Keratinocyte (primary cell): ENCODE measurements at regions not wholly inside any gene's neighbourhood (a gene's known extent, or its start where the extent isn't known, plus 50 kb on each side); places are given as distances from the start of the nearest gene placed in this dataset.

ENCODE experiments used
- DNase-seq: peaks from one replicate; pipeline ENCODE4 v3.0.0-alpha.2; 2011; ENCODE audit warnings: low read depth, missing footprints, low spot score
- FAIRE-seq: peaks from 2 replicates; lab custom pipeline; 2011; peaks lifted over from hg19 to GRCh38; lab: Jason Lieb, UNC
- H2AFZ ChIP-seq: 2 replicates; pipeline ENCODE4 v1.6.0; 2012; ENCODE audit warnings: low read length, control low read depth, inconsistent platforms; ENCODE audit not compliant: control insufficient read depth
- H3K27ac ChIP-seq: 2 replicates; pipeline ENCODE4 v1.5.1; 2011; ENCODE audit warnings: low read length; ENCODE audit not compliant: control insufficient read depth, insufficient read depth
- H3K27me3 ChIP-seq: 3 replicates; pipeline ENCODE4 v1.6.0; 2011; ENCODE audit warnings: low read length; ENCODE audit not compliant: control insufficient read depth, insufficient read depth; ENCODE audit errors: extremely low read depth
- H3K36me3 ChIP-seq, 2 experiments: 2 replicates in 1 of 2; 3 replicates in 1 of 2; pipeline ENCODE4 v1.5.1; 2011; ENCODE audit warnings: low read length in 2 of 2, mild to moderate bottlenecking in 1 of 2; ENCODE audit not compliant: control insufficient read depth in 2 of 2, insufficient read depth in 2 of 2; ENCODE audit errors: extremely low read depth in 1 of 2
- H3K4me1 ChIP-seq: 3 replicates; pipeline ENCODE4 v1.5.1; 2011; ENCODE audit warnings: low read length; ENCODE audit not compliant: control insufficient read depth, insufficient read depth; ENCODE audit errors: extremely low read depth
- H3K4me2 ChIP-seq: 3 replicates; pipeline ENCODE4 v1.6.0; 2011; ENCODE audit warnings: low read depth, low read length; ENCODE audit not compliant: control insufficient read depth, insufficient read depth; ENCODE audit errors: extremely low read depth
- H3K4me3 ChIP-seq, 3 experiments: fragments of 200-600 bp in 1 of 3; sonication (generic) in 1 of 3; 2 replicates in 2 of 3; 3 replicates in 1 of 3; pipeline ENCODE4 v1.5.1; 2011 to 2016; ENCODE audit warnings: low read length in 3 of 3, mild to moderate bottlenecking in 3 of 3, control low read depth in 2 of 3, inconsistent platforms in 1 of 3, low read depth in 1 of 3, mixed read lengths in 1 of 3, mixed run types in 1 of 3, moderate library complexity in 1 of 3; ENCODE audit not compliant: control insufficient read depth in 2 of 3, insufficient read depth in 2 of 3; ENCODE audit errors: extremely low read depth in 1 of 3
- H3K79me2 ChIP-seq: 2 replicates; pipeline ENCODE4 v1.6.0; 2012; ENCODE audit warnings: low read length; ENCODE audit not compliant: control insufficient read depth, insufficient read depth
- H3K9ac ChIP-seq: 3 replicates; pipeline ENCODE4 v1.6.0; 2011; ENCODE audit warnings: low read length; ENCODE audit not compliant: control insufficient read depth, insufficient read depth; ENCODE audit errors: extremely low read depth
- H3K9me1 ChIP-seq: 3 replicates; pipeline ENCODE4 v1.6.0; 2011; ENCODE audit warnings: low read length; ENCODE audit not compliant: control insufficient read depth, insufficient read depth; ENCODE audit errors: extremely low read depth
- H3K9me3 ChIP-seq: 2 replicates; pipeline ENCODE4 v1.5.1; 2012; ENCODE audit warnings: low read depth, low read length; ENCODE audit not compliant: control insufficient read depth
- H4K20me1 ChIP-seq: 3 replicates; pipeline ENCODE4 v1.6.0; 2011; ENCODE audit warnings: low read length; ENCODE audit not compliant: control insufficient read depth, insufficient read depth; ENCODE audit errors: extremely low read depth
- EZH2 ChIP-seq: IDR thresholded peaks from one replicate; pipeline ENCODE4 v1.6.1; 2012; ENCODE audit warnings: inconsistent platforms, mild to moderate bottlenecking, low read length, moderate library complexity
- dilution Hi-C: fragments of 300-500 bp; cut with MboI; formaldehyde crosslinking; loops from one replicate; pipeline ENCODE4 v1.7.0; 2020; ENCODE audit warnings: low sequenced_read_pairs; ENCODE audit not compliant: extremely low pct_ligation_motif_present
- TF ChIP-seq, protein P1 (sequence below), 3 experiments: IDR thresholded peaks in 1 of 3; conservative IDR thresholded peaks in 1 of 3; optimal IDR thresholded peaks in 1 of 3; 2 replicates in 2 of 3; 3 replicates in 1 of 3; pipeline versions ENCODE3 to v1.5.1; 2011; ENCODE audit warnings: low read length in 3 of 3, mild to moderate bottlenecking in 3 of 3, moderate library complexity in 2 of 3, control low read depth in 1 of 3, inconsistent platforms in 1 of 3; ENCODE audit not compliant: insufficient read depth in 2 of 3; ENCODE audit errors: extremely low read depth in 1 of 3

DNA sequence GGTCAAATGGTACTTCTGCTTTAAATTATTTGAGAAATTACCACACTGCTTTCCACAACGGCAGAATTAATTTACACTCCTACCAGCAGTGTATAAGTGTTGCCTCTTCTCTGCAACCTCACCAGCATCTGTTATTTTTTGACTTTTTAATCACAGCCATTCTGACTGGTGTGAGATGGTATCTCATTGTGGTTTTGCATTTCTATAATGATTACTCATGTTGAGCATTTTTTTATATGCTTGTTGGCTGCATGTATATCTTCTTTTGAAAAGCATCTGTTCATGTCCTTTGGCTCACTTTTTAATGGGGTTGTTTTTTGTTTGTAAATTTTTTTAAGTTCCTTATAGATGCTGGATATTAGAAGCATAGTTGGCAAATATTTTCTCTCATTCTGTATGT lies 446.7 kb downstream of the PMP22 start:
- peaks cover 2% of the 10 kb centered on the region for H3K9me3 ChIP-seq
- no peaks in the 10 kb centered on the region for H3K27me3 ChIP-seq
- no peaks in the 10 kb centered on the region for H3K36me3 ChIP-seq
- no peak overlapping the region for H3K4me3 ChIP-seq
- H3K9ac ChIP-seq = no peak overlapping the region
- no peak overlapping the region for H2AFZ ChIP-seq
- H3K79me2 ChIP-seq = no peaks in the 10 kb centered on the region
- no peaks in the 10 kb centered on the region for H3K9me1 ChIP-seq
- H3K4me1 ChIP-seq = peaks cover 10% of the 10 kb centered on the region
- no peak for TF ChIP-seq EZH2
- TF ChIP-seq, protein P1, sequence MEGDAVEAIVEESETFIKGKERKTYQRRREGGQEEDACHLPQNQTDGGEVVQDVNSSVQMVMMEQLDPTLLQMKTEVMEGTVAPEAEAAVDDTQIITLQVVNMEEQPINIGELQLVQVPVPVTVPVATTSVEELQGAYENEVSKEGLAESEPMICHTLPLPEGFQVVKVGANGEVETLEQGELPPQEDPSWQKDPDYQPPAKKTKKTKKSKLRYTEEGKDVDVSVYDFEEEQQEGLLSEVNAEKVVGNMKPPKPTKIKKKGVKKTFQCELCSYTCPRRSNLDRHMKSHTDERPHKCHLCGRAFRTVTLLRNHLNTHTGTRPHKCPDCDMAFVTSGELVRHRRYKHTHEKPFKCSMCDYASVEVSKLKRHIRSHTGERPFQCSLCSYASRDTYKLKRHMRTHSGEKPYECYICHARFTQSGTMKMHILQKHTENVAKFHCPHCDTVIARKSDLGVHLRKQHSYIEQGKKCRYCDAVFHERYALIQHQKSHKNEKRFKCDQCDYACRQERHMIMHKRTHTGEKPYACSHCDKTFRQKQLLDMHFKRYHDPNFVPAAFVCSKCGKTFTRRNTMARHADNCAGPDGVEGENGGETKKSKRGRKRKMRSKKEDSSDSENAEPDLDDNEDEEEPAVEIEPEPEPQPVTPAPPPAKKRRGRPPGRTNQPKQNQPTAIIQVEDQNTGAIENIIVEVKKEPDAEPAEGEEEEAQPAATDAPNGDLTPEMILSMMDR (optimal IDR thresholded peaks at IDR 0.05 in 1 of 3, IDR thresholded peaks at IDR 0.05 in 1 of 3, conservative IDR thresholded peaks at IDR 0.05 in 1 of 3; ENCODE audit: extremely low read depth in 1 of 3, insufficient read depth in 2 of 3, low read length in 3 of 3) = no peak
- H3K27ac ChIP-seq = no peak overlapping the region
- dilution Hi-C loops = no loop called here
- H4K20me1 ChIP-seq = no peaks in the 10 kb centered on the region
- H3K4me2 ChIP-seq = no peak overlapping the region
- no peak for FAIRE-seq
- DNase-seq = no peak

DNA sequence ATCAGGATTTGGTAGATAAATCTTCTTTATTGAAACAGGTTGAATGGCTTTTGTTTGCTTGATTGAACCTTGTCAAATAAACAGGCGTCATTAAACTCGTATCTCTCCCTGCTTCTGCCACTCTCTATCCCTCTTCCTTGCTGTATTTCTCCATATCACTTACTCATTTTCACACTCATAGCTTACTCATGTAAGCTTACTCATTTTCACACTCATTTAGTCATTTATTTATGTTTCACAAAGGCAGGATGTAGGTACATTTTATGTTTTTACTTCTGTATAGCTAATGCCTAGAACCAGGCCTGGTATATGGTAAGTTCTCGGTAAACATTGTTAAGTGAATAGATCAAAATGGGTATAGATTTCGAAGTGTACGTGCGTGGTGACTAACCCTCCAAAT lies 450.0 kb downstream of the PMP22 start:
- no peaks in the 10 kb centered on the region for H3K36me3 ChIP-seq
- H4K20me1 ChIP-seq = no peaks in the 10 kb centered on the region
- H2AFZ ChIP-seq = peak overlapping the region; percentile 8
- no peak overlapping the region for H3K27ac ChIP-seq
- dilution Hi-C loops = no loop called here
- no peaks in the 10 kb centered on the region for H3K9me1 ChIP-seq
- no peak overlapping the region for H3K4me2 ChIP-seq
- H3K9me3 ChIP-seq = peaks cover 2% of the 10 kb centered on the region
- TF ChIP-seq, protein P1 (optimal IDR thresholded peaks at IDR 0.05 in 1 of 3, IDR thresholded peaks at IDR 0.05 in 1 of 3, conservative IDR thresholded peaks at IDR 0.05 in 1 of 3; ENCODE audit: extremely low read depth in 1 of 3, insufficient read depth in 2 of 3, low read length in 3 of 3) = no peak
- no peak for TF ChIP-seq EZH2
- no peaks in the 10 kb centered on the region for H3K27me3 ChIP-seq
- H3K9ac ChIP-seq = no peak overlapping the region
- H3K4me3 ChIP-seq = no peak overlapping the region
- no peak for DNase-seq
- FAIRE-seq = no peak
- no peaks in the 10 kb centered on the region for H3K79me2 ChIP-seq
- peaks cover 6% of the 10 kb centered on the region for H3K4me1 ChIP-seq
